WERI-Rb-1 (cell line): ENCODE measurements at regions not wholly inside any gene's neighbourhood (a gene's known extent, or its start where the extent isn't known, plus 50 kb on each side); places are given as distances from the start of the nearest gene placed in this dataset.
"Not testable (repeated sequence)": the region's sequence is repeated elsewhere in the genome, so short reads cannot be mapped to it uniquely, and the experiment has no call there.

Experiments
- DNase-seq: peaks from one replicate; pipeline ENCODE4 v3.0.0-alpha.2; 2020
- H3K27ac ChIP-seq: fragments of 250-450 bp; sonication (Bioruptor Pico); 2 replicates; pipeline ENCODE4 v1.5.1; 2020; ENCODE audit warnings: mild to moderate bottlenecking, moderate library complexity
- H3K27me3 ChIP-seq: fragments of 250-450 bp; sonication (Bioruptor Pico); 2 replicates; pipeline ENCODE4 v1.5.1; 2021; ENCODE audit warnings: mild to moderate bottlenecking, low read depth, moderate library complexity; ENCODE audit not compliant: insufficient read depth, severe bottlenecking
- H3K36me3 ChIP-seq: fragments of 250-450 bp; sonication (Bioruptor Pico); 2 replicates; pipeline ENCODE4 v1.5.1; 2020; ENCODE audit warnings: mild to moderate bottlenecking, moderate library complexity
- H3K4me3 ChIP-seq: 2 replicates; pipeline ENCODE4 v1.5.1; 2011; ENCODE audit warnings: low read depth, mild to moderate bottlenecking, control low read depth, low read length
- H3K9me3 ChIP-seq: fragments of 250-450 bp; sonication (Bioruptor Pico); 2 replicates; pipeline ENCODE4 v1.5.1; 2021; ENCODE audit warnings: mild to moderate bottlenecking, moderate library complexity; ENCODE audit not compliant: severe bottlenecking
- TF ChIP-seq, protein P1 (sequence below): IDR thresholded peaks from 2 replicates; pipeline ENCODE4 v1.5.1; 2011; ENCODE audit warnings: low read depth, mild to moderate bottlenecking, control low read depth, inconsistent platforms, low read length

DNA sequence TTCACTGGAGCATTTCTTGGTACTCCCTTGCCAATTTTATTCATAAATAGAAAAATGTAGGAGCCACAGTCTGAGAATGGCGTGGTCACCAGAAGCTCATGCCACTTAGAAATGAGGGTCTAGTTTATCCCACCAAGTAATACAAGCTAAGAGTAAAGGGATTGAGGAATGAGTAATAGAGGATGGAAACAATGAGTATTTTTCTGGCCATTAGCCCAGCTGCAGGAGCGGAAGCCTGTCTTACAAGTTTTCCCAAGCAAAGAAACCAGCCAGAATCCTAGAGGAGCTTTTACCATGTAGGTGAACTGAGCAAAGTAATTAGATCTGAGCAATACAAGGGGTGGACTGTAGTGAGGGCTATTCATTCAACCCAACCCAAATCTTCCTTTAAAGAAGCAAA lies 160.7 kb upstream of the NPY2R start:
- TF ChIP-seq, protein P1, sequence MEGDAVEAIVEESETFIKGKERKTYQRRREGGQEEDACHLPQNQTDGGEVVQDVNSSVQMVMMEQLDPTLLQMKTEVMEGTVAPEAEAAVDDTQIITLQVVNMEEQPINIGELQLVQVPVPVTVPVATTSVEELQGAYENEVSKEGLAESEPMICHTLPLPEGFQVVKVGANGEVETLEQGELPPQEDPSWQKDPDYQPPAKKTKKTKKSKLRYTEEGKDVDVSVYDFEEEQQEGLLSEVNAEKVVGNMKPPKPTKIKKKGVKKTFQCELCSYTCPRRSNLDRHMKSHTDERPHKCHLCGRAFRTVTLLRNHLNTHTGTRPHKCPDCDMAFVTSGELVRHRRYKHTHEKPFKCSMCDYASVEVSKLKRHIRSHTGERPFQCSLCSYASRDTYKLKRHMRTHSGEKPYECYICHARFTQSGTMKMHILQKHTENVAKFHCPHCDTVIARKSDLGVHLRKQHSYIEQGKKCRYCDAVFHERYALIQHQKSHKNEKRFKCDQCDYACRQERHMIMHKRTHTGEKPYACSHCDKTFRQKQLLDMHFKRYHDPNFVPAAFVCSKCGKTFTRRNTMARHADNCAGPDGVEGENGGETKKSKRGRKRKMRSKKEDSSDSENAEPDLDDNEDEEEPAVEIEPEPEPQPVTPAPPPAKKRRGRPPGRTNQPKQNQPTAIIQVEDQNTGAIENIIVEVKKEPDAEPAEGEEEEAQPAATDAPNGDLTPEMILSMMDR, result no peak
- H3K4me3 ChIP-seq, result no peak overlapping the region
- H3K36me3 ChIP-seq, result no peaks in the 10 kb centered on the region
- no peak for DNase-seq
- H3K27me3 ChIP-seq, result no peaks in the 10 kb centered on the region
- H3K9me3 ChIP-seq, result no peaks in the 10 kb centered on the region
- H3K27ac ChIP-seq, result no peak overlapping the region

DNA sequence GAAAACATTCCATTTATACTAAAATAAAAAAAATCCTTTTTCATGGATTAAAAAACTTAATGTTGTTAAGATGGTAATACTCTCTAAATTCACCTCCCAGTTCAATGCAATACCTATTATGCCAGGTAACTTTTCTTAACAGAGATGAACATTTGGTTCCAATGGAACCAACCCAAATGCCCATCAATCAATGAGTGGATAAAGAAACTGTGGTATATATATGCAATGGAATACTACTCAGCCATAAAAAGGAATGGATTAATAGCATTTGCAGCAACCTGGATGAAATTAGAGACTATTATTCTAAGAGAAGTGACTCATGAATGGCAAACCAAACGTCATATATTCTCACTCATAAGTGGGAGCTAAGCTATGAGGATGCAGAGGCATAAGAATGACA lies 154.4 kb upstream of the NPY2R start:
- H3K27ac ChIP-seq, DNase-seq, H3K36me3 ChIP-seq, H3K4me3 ChIP-seq, H3K27me3 ChIP-seq, H3K9me3 ChIP-seq: not testable (repeated sequence)

DNA sequence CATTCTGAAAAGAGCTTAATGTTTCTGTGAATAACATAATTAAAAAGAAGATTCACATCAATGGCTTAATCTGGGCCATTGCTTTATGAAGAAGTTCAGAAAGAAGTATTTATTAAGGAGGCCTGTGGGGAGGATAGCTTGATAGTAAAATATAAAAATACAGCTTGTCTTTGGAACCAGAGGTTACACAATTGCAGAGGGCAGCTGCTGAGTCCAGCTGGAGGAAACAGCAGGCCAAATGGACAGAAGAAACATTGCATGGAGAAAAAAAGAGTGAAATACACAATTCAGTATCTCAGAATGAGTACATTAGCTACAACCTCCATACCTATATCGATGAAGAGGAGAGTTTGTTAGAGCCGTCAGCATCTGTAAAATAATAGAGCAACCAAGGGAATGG lies 148.0 kb upstream of the NPY2R start:
- Histone ChIP-seq H3K4me3 (no peak overlapping the region), H3K27me3 (no peaks in the 10 kb centered on the region), H3K27ac (no peak overlapping the region), H3K36me3 (no peaks in the 10 kb centered on the region), H3K9me3 (no peaks in the 10 kb centered on the region)
- DNase-seq, result no peak
- TF ChIP-seq, protein P1, result no peak

DNA sequence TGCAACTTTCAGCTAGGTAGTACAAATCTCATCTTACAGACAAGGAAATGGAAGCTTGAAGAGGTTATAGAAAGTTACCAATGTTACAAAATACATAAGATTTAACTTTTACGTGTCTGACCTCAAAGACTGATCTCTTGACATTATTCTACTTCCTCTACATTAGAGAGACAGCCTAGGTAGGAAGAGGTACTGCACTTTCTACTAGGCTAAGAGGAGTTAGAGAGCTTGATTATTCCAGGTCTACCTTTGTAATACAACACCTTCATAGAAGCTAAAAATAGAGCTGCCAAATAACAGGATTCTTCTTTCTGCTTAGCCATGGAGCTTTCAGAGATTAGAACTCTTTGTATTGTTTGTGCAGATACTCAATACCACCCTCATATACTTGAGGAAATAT lies 147.6 kb upstream of the NPY2R start:
- no peak overlapping the region for H3K27ac ChIP-seq
- no peaks in the 10 kb centered on the region for H3K36me3 ChIP-seq
- no peaks in the 10 kb centered on the region for H3K27me3 ChIP-seq
- TF ChIP-seq, protein P1, result no peak
- no peak overlapping the region for H3K4me3 ChIP-seq
- DNase-seq, result no peak
- H3K9me3 ChIP-seq, result no peaks in the 10 kb centered on the region

DNA sequence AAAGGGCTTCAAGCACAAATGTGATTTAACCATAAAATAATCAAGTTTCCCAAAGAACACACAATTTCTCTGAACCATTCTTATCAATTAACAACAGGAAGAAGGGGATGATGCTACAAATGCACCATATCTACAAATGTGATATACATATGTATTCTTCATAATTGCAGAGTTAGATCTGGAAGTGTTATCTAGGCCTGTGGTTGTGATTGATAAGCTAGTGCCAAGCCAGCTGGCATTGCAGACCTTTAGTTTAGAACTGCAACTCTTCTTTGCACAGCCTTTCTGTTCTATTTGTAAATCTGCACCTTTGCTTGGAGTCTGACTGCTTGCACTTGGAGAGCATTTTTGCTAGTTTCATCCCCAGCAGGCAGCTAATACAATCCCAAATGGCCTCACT lies 145.5 kb upstream of the NPY2R start:
- H3K36me3 ChIP-seq, result no peaks in the 10 kb centered on the region
- TF ChIP-seq, protein P1, result no peak
- no peaks in the 10 kb centered on the region for H3K27me3 ChIP-seq
- H3K4me3 ChIP-seq, result no peak overlapping the region
- H3K9me3 ChIP-seq, result no peaks in the 10 kb centered on the region
- no peak overlapping the region for H3K27ac ChIP-seq
- no peak for DNase-seq

DNA sequence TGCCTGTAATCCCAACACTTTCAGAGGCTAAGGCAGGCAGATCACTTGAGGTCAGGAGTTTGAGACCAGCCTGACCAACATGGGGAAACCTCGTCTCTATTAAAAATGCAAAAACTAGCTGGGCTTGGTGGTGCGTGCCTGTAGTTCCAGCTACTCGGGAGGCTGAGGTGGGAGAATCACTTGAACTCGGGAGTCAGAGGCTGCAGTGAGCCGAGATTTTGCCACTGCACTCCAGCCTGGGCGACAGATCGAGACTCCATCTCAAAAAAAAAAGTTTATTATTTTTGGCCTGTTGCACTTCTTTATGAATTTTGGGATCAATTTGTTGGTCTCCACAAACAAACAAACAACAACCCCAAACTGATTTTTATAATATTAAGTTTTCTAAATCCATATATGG lies 143.5 kb upstream of the NPY2R start:
- H3K27ac ChIP-seq, H3K4me3 ChIP-seq, H3K27me3 ChIP-seq, DNase-seq, H3K36me3 ChIP-seq, H3K9me3 ChIP-seq: not testable (repeated sequence)

DNA sequence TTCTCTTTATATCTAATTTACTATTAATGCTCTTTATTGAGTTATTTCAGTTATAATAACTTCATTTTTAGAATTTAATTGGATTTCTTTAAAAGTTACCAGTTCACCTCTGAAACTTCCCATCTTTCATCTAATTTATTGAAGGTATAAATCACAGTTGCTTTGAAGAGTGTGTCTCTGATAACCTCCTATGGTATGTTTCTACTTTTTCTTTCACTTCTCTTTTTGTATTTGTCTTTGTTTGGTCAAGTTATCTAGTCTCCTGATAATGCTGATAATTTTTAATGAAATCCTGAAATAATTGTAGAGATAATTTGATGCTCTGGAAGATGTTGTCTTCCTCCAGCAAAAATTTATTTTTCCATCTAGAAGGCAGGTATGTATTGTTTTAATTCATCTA lies 141.6 kb upstream of the NPY2R start:
- no peaks in the 10 kb centered on the region for H3K36me3 ChIP-seq

More for the DNA sequence above, 141.6 kb upstream of the NPY2R start:
- Histone ChIP-seq H3K4me3 (no peak overlapping the region), H3K27ac (no peak overlapping the region), H3K9me3 (no peaks in the 10 kb centered on the region), H3K27me3 (no peaks in the 10 kb centered on the region)
- DNase-seq, result no peak
- TF ChIP-seq, protein P1, result no peak
